T-cell (primary cell): ENCODE measurements at regions not wholly inside any gene's neighbourhood (a gene's known extent, or its start where the extent isn't known, plus 50 kb on each side); places are given as distances from the start of the nearest gene placed in this dataset.
"Not testable (repeated sequence)": the region's sequence is repeated elsewhere in the genome, so short reads cannot be mapped to it uniquely, and the experiment has no call there.

ENCODE experiments used
- ATAC-seq, 4 experiments: fragments of 200-7000 bp in 3 of 4; fragments of 150-1000 bp in 1 of 4; cut with Tn5 transposase; replicated peaks in 1 of 4; 1 replicate in 3 of 4; 2 replicates in 1 of 4; pipeline ENCODE4 v1.10.0; 2021; ENCODE audit warnings: moderate library complexity in 3 of 4, mild to moderate bottlenecking in 2 of 4, moderate number of reproducible peaks in 1 of 4
- CTCF ChIA-PET, 2 donors: fragments of 300-600 bp; sonication (Branson Sonifier 250); formaldehyde crosslinking; loops; one replicate each; lab custom pipeline; 2022; ENCODE audit warnings: antibody characterized with exemption in 2 of 2; lab: Charles Lee
- POLR2A ChIA-PET, 2 donors: fragments of 300-600 bp; sonication (Branson Sonifier 250); formaldehyde crosslinking; loops; one replicate each; lab custom pipeline; 2022; ENCODE audit warnings: antibody characterized with exemption in 2 of 2; lab: Charles Lee
- DNase-seq, 35 experiments: peaks; one replicate each; pipeline versions ENCODE4 v3.0.0 to v3.0.0-alpha.2; 2013 to 2023
- H3K27ac ChIP-seq: one replicate; pipeline ENCODE4 v1.5.1; 2013; ENCODE audit warnings: low read length
- H3K27me3 ChIP-seq, 2 experiments: replicated peaks in 1 of 2; 1 replicate in 1 of 2; 2 replicates in 1 of 2; pipeline versions ENCODE4 v1.6.1 to v1.7.0; 2013; ENCODE audit warnings: low read length in 1 of 2, mixed read lengths in 1 of 2; ENCODE audit not compliant: control insufficient read depth in 2 of 2, insufficient read depth in 2 of 2; ENCODE audit errors: extremely low read depth in 1 of 2
- H3K36me3 ChIP-seq, 2 donors: 1 replicate in 1 of 2; 2 replicates in 1 of 2; pipeline versions ENCODE4 v1.6.1 to v1.7.0; 2013; ENCODE audit warnings: low read length in 1 of 2; ENCODE audit not compliant: control insufficient read depth in 2 of 2, insufficient read depth in 1 of 2; ENCODE audit errors: extremely low read depth in 1 of 2
- H3K4me1 ChIP-seq, 2 experiments: 1 replicate in 1 of 2; 2 replicates in 1 of 2; pipeline versions ENCODE4 v1.6.1 to v1.7.0; 2013; ENCODE audit warnings: low read length in 2 of 2, mixed read lengths in 1 of 2; ENCODE audit not compliant: insufficient read depth in 2 of 2, control insufficient read depth in 1 of 2; ENCODE audit errors: extremely low read depth in 1 of 2
- H3K4me3 ChIP-seq, 2 donors: 1 replicate in 1 of 2; 2 replicates in 1 of 2; pipeline versions ENCODE4 v1.5.1 to v1.7.0; 2013; ENCODE audit warnings: mild to moderate bottlenecking in 2 of 2, low read length in 1 of 2, moderate library complexity in 1 of 2; ENCODE audit not compliant: control insufficient read depth in 1 of 2; ENCODE audit errors: extremely low read depth in 1 of 2
- H3K9me3 ChIP-seq: 2 replicates; pipeline ENCODE4 v1.7.0; 2013
- H3K27ac Mint-ChIP-seq, 2 donors: one replicate each; pipeline ENCODE4 v1.8.0; 2020 to 2021; ENCODE audit warnings: mild to moderate bottlenecking in 2 of 2, mixed read lengths in 2 of 2
- H3K27me3 Mint-ChIP-seq, 2 donors: one replicate each; pipeline ENCODE4 v1.8.0; 2021 to 2022; ENCODE audit warnings: mixed read lengths in 2 of 2
- H3K36me3 Mint-ChIP-seq: one replicate; pipeline ENCODE4 v1.8.0; 2021; ENCODE audit warnings: mixed read lengths
- H3K4me1 Mint-ChIP-seq, 3 donors: one replicate each; pipeline ENCODE4 v1.8.0; 2020 to 2022; ENCODE audit warnings: mixed read lengths in 3 of 3, mild to moderate bottlenecking in 1 of 3
- H3K4me3 Mint-ChIP-seq, 3 donors: one replicate each; pipeline ENCODE4 v1.8.0; 2020 to 2022; ENCODE audit warnings: mild to moderate bottlenecking in 3 of 3, mixed read lengths in 3 of 3, moderate library complexity in 3 of 3
- H3K9me3 Mint-ChIP-seq, 3 donors: one replicate each; pipeline ENCODE4 v1.8.0; 2020 to 2022; ENCODE audit warnings: mixed read lengths in 3 of 3
- WGBS: methylation state at CpG from one replicate; pipeline ENCODE4 v1.1.5; 2013; ENCODE audit warnings: missing lambda C conversion rate; ENCODE audit not compliant: insufficient coverage; 5-methylcytosine and 5-hydroxymethylcytosine counted together

DNA sequence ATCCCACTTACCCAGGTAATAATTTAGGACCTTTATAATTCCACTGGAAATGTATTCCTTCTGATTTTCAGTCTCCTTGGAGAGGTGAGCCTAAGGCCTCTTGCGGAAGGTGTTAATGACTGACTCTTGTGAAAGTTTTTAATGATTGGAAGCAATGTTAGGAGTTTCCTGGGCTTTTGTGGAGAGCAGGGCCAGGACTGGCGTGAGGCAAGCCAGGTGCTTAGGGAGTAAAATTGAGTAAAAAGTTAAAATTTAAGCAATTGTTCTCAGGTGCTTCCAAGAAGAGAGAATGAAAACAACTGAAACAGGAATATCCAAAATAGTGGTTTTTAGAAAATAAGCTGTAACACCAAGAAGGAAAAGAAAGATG lies 130.6 kb upstream of the TGFBR2 start:
- Mint-ChIP-seq H3K4me1 (peaks cover 24 to 39% (median 24%) of the 10 kb centered on the region in 3 donors), H3K27ac (no peak overlapping the region), H3K27me3 (no peaks in the 10 kb centered on the region), H3K36me3 (no peaks in the 10 kb centered on the region), H3K9me3 (no peaks in the 10 kb centered on the region), H3K4me3 (no peak overlapping the region)
- Histone ChIP-seq H3K36me3 (no peaks in the 10 kb centered on the region), H3K4me1 (peaks cover 0 to 12% of the 10 kb centered on the region in 2 experiments), H3K27me3 (no peaks in the 10 kb centered on the region), H3K27ac (no peak overlapping the region), H3K4me3 (no peak overlapping the region), H3K9me3 (no peaks in the 10 kb centered on the region)
- DNase-seq (no peak), ATAC-seq (no peak)
- ChIA-PET POLR2A (no interaction called here), CTCF (interaction anchor here in 1 of 2 donors (1.2 kb wide), 1 partner anchor 153 kb away, joined by 3 read pairs; no protein-coding TSS in a partner anchor)
- WGBS = 100% methylated on average over 2 of the region's 2 CpGs

DNA sequence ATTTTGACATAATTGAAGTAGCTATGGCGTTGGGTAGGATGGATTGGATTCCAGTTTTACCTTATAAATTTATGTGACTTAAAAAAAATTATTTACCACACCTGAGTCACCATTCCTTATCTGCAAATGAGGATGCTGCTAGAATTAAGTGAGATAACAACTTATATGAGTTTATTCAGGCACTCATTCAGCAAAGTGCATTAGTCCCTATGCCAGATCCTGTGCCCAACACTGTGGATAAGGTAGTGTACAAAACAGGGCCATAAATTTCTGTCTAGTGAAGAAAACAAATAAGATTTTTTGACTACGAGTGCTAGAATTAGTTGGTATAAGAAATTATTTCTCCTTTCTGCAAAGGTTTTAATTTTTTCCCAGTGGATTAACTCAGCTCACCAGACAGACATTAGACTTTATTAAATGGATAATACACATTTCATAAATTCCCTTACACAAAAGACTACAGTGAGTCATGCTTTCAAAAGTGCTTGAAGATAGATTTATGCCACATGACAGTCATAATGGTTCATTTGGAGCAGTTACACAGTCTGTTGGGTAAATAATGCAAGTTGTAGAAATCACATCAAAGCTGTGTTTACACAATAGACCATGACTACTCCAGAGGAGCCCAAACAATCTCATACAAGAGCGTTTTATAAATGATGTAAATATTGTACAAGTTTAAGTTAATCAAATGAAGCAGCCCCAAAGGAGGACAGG lies 129.9 kb upstream of the TGFBR2 start:
- Mint-ChIP-seq H3K4me3 (no peak overlapping the region), H3K4me1 (peaks cover 20 to 39% (median 20%) of the 10 kb centered on the region in 3 donors), H3K27ac (no peak overlapping the region), H3K9me3 (no peaks in the 10 kb centered on the region), H3K27me3 (no peaks in the 10 kb centered on the region), H3K36me3 (no peaks in the 10 kb centered on the region)
- no peak overlapping the region for H3K27ac ChIP-seq
- no peaks in the 10 kb centered on the region for H3K36me3 ChIP-seq
- no peak for DNase-seq
- no peaks in the 10 kb centered on the region for H3K27me3 ChIP-seq
- CTCF ChIA-PET = interaction anchor here in 1 of 2 donors (0.6 kb wide), 1 partner anchor 54 kb away, joined by 6 read pairs; no protein-coding TSS in a partner anchor
- H3K4me3 ChIP-seq = no peak overlapping the region
- WGBS = no CpG with 5 or more reads among the region's 3 CpGs
- POLR2A ChIA-PET = no interaction called here
- no peaks in the 10 kb centered on the region for H3K9me3 ChIP-seq
- ATAC-seq = no peak
- peaks cover 0 to 8% of the 10 kb centered on the region in 2 experiments for H3K4me1 ChIP-seq

DNA sequence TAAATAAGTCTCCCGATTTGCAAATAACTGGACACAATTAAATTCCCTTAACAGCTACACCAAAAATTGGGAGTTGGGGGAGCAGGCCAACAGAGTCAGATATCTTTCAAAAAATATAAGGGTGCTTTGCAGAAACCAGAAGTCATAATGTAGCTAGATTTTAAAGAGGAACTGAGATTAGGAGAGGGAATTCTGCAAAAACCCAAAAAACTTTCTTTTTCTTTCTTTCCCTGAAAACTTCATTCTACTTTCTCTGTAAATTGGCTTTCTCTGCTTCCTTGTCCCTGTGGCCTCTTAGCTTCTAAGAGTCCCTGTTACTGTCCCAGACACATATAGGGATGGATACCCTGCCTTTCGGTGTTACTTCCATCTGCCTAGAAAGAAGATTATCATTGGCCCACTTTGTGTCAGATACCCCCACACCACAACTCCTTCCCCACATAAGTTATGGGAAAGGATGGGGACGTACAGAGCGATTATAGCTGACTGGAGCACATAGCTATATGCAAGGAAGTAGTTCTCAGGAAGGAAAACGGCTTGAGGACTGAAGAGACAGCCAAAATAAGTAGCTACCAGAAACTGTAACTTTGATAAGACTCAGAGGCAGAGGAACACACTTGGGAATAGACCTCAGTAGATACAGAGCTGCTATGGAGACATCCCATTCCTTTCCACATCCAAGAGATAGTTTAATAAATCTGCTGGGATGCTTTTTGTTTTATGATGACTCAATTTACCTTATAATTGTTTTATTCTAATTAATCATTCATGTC lies 129.1 kb upstream of the TGFBR2 start:
- Histone ChIP-seq H3K27ac (no peak overlapping the region), H3K4me1 (peaks cover 0 to 8% of the 10 kb centered on the region in 2 experiments), H3K27me3 (no peaks in the 10 kb centered on the region), H3K36me3 (no peaks in the 10 kb centered on the region), H3K4me3 (no peak overlapping the region), H3K9me3 (no peaks in the 10 kb centered on the region)
- no CpG with 5 or more reads among the region's 5 CpGs for WGBS
- H3K4me1 Mint-ChIP-seq = peaks cover 20 to 39% (median 20%) of the 10 kb centered on the region in 3 donors
- ChIA-PET POLR2A (no interaction called here), CTCF (interaction anchor here in 1 of 2 donors (0.6 kb wide), 1 partner anchor 150 kb away, joined by 3 read pairs; no protein-coding TSS in a partner anchor)
- H3K36me3 Mint-ChIP-seq = no peaks in the 10 kb centered on the region
- H3K27ac Mint-ChIP-seq = no peak overlapping the region
- H3K27me3 Mint-ChIP-seq = no peaks in the 10 kb centered on the region
- no peaks in the 10 kb centered on the region for H3K9me3 Mint-ChIP-seq
- DNase-seq (no peak), ATAC-seq (no peak)
- H3K4me3 Mint-ChIP-seq = no peak overlapping the region

DNA sequence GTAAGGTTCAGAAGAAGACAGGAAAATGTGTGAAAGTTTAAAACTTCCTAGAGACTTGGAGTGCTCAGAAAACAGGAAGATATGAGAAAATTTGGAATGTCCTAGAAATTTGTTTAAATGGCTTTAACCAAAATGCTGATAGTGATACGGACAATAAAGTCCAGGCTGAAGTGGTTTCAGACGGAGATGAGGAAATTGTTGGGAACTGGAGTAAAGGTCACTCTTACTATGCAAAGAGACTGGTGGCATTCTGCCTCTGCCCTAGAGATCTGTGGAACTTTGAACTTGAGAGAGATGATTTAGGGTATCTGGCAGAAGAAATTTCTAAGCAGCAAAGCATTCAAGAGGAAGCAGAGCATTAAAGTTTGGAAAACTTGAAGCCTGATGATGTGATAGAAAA lies 126.7 kb upstream of the TGFBR2 start:
- CTCF ChIA-PET, H3K4me3 Mint-ChIP-seq, H3K36me3 ChIP-seq, H3K4me1 ChIP-seq, H3K27ac ChIP-seq, H3K27ac Mint-ChIP-seq, ATAC-seq, H3K4me3 ChIP-seq, H3K27me3 Mint-ChIP-seq, POLR2A ChIA-PET, H3K9me3 ChIP-seq, H3K9me3 Mint-ChIP-seq, H3K36me3 Mint-ChIP-seq, H3K27me3 ChIP-seq, DNase-seq: not testable (repeated sequence)
- WGBS = 95% methylated on average over 2 of the region's 2 CpGs
- H3K4me1 Mint-ChIP-seq = peaks cover 13 to 30% (median 14%) of the 10 kb centered on the region in 3 donors

DNA sequence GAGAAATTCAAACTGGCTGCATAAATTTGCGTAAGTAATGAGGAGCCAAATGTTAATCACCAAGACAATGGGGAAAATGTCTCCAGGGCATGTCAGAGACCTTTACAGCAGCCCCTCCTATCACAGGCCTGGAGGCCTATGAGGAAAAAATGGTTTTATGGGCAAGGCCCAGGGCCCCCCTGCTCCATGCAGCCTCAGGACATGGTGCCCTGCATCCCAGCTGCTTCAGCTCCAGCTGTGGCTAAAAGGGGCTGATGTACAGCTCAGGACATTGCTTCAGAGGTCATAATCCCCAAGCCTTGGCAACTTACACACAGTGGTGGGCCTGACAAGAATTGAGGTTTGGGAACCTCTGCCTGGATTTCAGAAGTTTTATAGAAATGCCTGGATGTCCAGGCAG lies 126.2 kb upstream of the TGFBR2 start:
- POLR2A ChIA-PET, H3K36me3 ChIP-seq, H3K27ac Mint-ChIP-seq, DNase-seq, H3K27me3 ChIP-seq, H3K4me3 ChIP-seq, H3K4me1 ChIP-seq, ATAC-seq, H3K27me3 Mint-ChIP-seq, H3K9me3 Mint-ChIP-seq, H3K9me3 ChIP-seq, H3K36me3 Mint-ChIP-seq, H3K4me3 Mint-ChIP-seq, H3K27ac ChIP-seq: not testable (repeated sequence)
- WGBS = no CpG with 5 or more reads among the region's 1 CpG
- peaks cover 9 to 25% (median 10%) of the 10 kb centered on the region in 3 donors for H3K4me1 Mint-ChIP-seq
- CTCF ChIA-PET = interaction anchor here in 1 of 2 donors (0.6 kb wide), 1 partner anchor 660 kb away, joined by 5 read pairs; no protein-coding TSS in a partner anchor

DNA sequence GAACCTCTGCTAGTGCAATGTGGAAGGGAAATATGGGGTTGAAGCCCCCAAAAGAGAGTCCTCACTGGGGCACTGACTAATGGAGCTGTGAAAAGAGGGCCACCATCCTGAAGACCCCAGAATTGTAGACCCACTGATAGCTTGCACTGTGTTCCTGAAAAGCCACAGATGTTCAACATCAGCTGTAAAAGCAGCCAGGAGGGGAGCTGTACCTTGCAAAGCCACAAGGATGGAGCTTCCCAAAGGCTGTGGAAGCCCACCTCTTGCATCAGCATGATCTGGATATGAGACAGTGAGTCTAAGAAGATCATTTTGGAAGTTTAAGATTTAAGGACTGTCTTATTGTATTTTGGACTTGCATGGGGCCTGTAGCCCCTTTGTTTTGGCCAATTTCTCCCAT lies 125.8 kb upstream of the TGFBR2 start:
- POLR2A ChIA-PET = no interaction called here
- CTCF ChIA-PET = interaction anchor here (0.6 kb wide), 2 partner anchors 23 to 659 kb away, joined by 3 to 5 read pairs; no protein-coding TSS in a partner anchor
- no peak overlapping the region for H3K27ac Mint-ChIP-seq

More for the DNA sequence above, 125.8 kb upstream of the TGFBR2 start:
- no peak for ATAC-seq
- Histone ChIP-seq H3K36me3 (no peaks in the 10 kb centered on the region), H3K4me3 (no peak overlapping the region), H3K27me3 (no peaks in the 10 kb centered on the region), H3K9me3 (no peaks in the 10 kb centered on the region), H3K27ac (no peak overlapping the region), H3K4me1 (no peaks in the 10 kb centered on the region)
- no peak for DNase-seq
- Mint-ChIP-seq H3K36me3 (no peaks in the 10 kb centered on the region), H3K4me1 (peaks cover 5 to 21% (median 6%) of the 10 kb centered on the region in 3 donors), H3K9me3 (peaks cover 0 to 9% (median 0%) of the 10 kb centered on the region in 3 donors), H3K27me3 (no peaks in the 10 kb centered on the region), H3K4me3 (no peak overlapping the region)
